Stimulated activated effector memory CD8-positive, alpha-beta T cell treated with anti-CD3 and anti-CD28 coated beads, Interleukin-12 subunit alpha, Interleukin-12 subunit beta, amount 100 ng/mL, for 72 hours (primary cell): ENCODE measurements at regions not wholly inside any gene's neighbourhood (a gene's known extent, or its start where the extent isn't known, plus 50 kb on each side); places are given as distances from the start of the nearest gene placed in this dataset.
"Not testable (repeated sequence)": the region's sequence is repeated elsewhere in the genome, so short reads cannot be mapped to it uniquely, and the experiment has no call there.

Experiments
- ATAC-seq: fragments of 150-1000 bp; cut with Tn5 transposase; 2 replicates; pipeline ENCODE4 v1.10.0; 2021
- DNase-seq, 2 donors: peaks; one replicate each; pipeline ENCODE4 v3.0.0; 2021 to 2022; ENCODE audit warnings: low spot score in 2 of 2
- H3K27ac Mint-ChIP-seq: one replicate; pipeline ENCODE4 v1.8.0; 2022; ENCODE audit warnings: mild to moderate bottlenecking, mixed read lengths
- H3K36me3 Mint-ChIP-seq: one replicate; pipeline ENCODE4 v1.8.0; 2022; ENCODE audit warnings: mild to moderate bottlenecking, mixed read lengths
- H3K4me1 Mint-ChIP-seq: one replicate; pipeline ENCODE4 v1.8.0; 2022; ENCODE audit warnings: mixed read lengths
- H3K4me3 Mint-ChIP-seq: one replicate; pipeline ENCODE4 v1.8.0; 2022; ENCODE audit warnings: mild to moderate bottlenecking, mixed read lengths
- H3K9me3 Mint-ChIP-seq: one replicate; pipeline ENCODE4 v1.8.0; 2022; ENCODE audit warnings: mixed read lengths

DNA sequence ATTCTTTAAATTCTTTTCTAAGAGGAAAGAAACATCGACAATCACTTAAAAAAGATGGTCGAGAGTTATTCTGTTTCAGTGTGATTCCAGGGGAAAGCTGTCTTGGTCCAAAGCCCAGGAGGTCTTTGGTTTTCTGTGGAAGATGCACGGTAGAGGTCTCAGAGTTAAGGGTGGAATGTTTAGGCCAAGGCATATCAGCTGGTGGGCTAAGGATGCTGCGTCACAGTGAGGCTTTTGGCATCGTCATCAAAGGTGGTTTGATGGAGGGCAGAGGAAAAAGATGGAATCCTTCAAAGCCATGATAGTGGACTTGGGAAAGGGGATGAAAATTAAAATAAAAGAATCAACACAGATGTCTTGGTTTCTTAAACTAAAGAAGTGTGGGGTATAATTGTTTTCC is 137.3 kb upstream of the ANKH start:
- peaks cover 12% of the 10 kb centered on the region for H3K4me1 Mint-ChIP-seq
- H3K27ac Mint-ChIP-seq = no peak overlapping the region
- H3K4me3 Mint-ChIP-seq = no peak overlapping the region
- ATAC-seq = no peak
- no peak for DNase-seq
- H3K9me3 Mint-ChIP-seq = no peaks in the 10 kb centered on the region
- no peaks in the 10 kb centered on the region for H3K36me3 Mint-ChIP-seq

DNA sequence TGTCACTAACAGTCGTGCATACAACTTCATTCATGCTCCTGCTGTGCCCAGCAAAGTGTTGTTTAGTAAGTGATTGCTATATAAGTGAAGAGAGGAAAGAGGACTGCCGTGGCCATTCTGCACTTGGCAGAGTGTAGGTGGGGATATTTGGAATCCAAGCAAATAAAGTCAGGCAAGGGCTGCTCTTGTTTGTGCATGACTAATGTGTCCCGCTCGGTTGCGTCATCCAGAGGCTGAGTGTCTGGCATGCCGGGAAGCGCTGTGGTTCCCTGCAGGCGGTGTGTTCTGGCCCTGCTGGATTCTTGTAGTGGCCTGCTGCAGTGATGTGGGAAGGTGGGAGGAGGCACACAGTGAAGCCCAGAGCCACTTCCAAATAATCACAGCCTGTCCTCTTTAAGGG is 136.9 kb upstream of the ANKH start:
- no peak for ATAC-seq
- Mint-ChIP-seq H3K27ac (no peak overlapping the region), H3K9me3 (no peaks in the 10 kb centered on the region), H3K36me3 (no peaks in the 10 kb centered on the region), H3K4me3 (no peak overlapping the region), H3K4me1 (peaks cover 12% of the 10 kb centered on the region)
- DNase-seq = no peak

DNA sequence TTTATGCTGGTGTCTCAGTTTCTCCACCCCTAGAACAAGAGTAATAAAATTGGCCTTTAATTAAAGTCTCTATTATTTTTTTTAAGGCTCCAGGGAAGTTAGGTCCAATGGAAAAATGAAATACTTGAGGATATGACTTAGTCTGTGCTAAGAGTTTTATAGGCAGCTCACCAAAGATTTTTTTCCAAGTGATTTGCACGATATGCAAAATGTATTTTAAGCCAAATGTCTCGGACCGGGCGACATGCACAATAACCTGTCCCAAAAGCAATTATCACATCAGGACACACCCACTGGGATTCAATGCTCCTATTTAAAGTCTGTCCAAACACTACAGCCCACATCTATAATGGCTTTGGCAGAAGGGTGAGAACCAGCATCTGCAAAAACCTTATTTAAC is 136.1 kb upstream of the ANKH start:
- DNase-seq (no peak), ATAC-seq (no peak)
- peaks cover 12% of the 10 kb centered on the region for H3K4me1 Mint-ChIP-seq
- no peak overlapping the region for H3K27ac Mint-ChIP-seq
- H3K4me3 Mint-ChIP-seq = no peak overlapping the region
- no peaks in the 10 kb centered on the region for H3K36me3 Mint-ChIP-seq
- H3K9me3 Mint-ChIP-seq = no peaks in the 10 kb centered on the region

DNA sequence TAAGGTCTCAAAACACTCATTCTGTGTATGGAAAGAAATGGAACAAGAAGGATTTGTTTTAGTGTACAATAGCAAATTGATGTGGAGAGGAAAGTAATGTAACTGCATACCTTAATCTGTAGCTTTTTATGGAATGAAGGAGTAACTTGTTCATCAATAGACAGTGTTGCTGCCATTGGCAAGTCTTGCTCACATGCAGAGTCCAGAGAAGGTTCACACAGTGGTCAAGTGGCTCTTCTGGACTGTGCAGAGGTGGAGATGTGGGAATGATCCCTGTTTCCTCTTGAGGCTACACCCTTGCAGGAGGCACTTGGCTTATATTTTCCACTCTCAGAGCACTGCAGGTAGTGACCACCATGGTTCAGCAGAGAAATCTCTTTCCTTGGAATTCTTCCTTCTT is 132.9 kb upstream of the ANKH start:
- H3K27ac Mint-ChIP-seq = no peak overlapping the region
- H3K4me1 Mint-ChIP-seq = peaks cover 19% of the 10 kb centered on the region
- ATAC-seq = no peak
- H3K9me3 Mint-ChIP-seq = no peaks in the 10 kb centered on the region
- H3K36me3 Mint-ChIP-seq = no peaks in the 10 kb centered on the region
- H3K4me3 Mint-ChIP-seq = no peak overlapping the region
- no peak for DNase-seq

DNA sequence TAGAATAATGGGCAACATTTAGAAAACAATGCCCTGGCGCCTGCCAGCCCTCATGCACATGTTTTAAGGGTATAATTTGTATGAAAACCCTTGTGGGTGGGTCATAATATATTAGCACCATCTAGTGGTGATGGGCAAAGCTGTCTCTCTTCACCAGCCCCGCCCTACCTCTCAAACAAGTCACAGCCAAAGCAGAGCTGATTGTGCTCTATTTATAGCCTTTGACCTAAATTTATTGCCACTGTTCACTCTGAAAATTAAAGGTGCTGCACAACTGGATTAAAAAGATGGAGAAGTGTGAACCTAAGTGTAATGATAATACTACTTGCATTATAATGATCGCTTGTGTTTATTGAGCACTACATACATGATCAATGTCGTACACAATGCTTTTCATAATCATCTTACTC is 131.9 kb upstream of the ANKH start:
- Mint-ChIP-seq H3K4me3 (no peak overlapping the region), H3K4me1 (peaks cover 19% of the 10 kb centered on the region), H3K36me3 (no peaks in the 10 kb centered on the region), H3K9me3 (no peaks in the 10 kb centered on the region), H3K27ac (no peak overlapping the region)
- ATAC-seq (peak; percentile 92), DNase-seq (peak; percentile 11 to 62)

DNA sequence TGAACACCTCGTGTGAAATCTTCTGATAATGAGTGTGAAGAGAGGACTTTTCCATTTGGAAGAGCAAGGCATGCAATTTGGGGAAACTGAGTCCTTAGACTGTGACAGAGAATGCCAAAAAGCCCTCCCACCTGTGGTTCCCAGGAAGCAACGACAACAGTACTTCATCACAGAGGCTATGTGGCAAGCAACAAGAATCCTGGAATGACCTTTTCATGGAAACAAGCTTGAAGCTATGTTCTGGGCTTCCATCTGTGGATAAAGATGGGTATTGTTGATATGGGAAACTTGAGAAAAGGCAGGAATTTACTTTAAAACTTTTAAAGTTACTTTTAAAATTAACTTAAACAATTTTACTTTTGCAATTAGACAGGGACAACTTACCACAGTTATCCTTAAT is 131.2 kb upstream of the ANKH start:
- H3K4me3 Mint-ChIP-seq = no peak overlapping the region
- no peaks in the 10 kb centered on the region for H3K36me3 Mint-ChIP-seq
- peaks cover 19% of the 10 kb centered on the region for H3K4me1 Mint-ChIP-seq
- no peaks in the 10 kb centered on the region for H3K9me3 Mint-ChIP-seq
- H3K27ac Mint-ChIP-seq = no peak overlapping the region
- DNase-seq = no peak
- no peak for ATAC-seq

DNA sequence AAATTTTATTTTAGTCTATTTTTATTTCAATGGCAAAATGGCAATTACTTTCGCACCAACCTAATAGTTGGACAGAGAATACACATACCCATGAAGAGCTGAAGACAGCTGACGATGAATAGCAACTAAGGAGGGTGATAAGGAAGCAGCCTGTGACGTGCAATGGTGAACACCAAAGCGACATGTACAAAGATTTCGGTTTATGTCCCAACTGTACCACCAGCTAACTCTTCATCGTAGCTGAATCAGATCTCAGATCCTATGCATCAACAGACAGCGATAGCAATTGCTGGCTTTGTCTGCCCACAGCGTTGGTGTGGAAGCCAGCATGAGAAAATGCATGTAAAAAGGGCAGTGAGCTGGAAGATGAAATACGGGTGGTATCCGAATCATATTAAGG is 130.6 kb upstream of the ANKH start:
- H3K9me3 Mint-ChIP-seq = no peaks in the 10 kb centered on the region
- H3K4me1 Mint-ChIP-seq = peaks cover 19% of the 10 kb centered on the region
- ATAC-seq (no peak), DNase-seq (no peak)
- no peak overlapping the region for H3K27ac Mint-ChIP-seq
- no peak overlapping the region for H3K4me3 Mint-ChIP-seq
- no peaks in the 10 kb centered on the region for H3K36me3 Mint-ChIP-seq

DNA sequence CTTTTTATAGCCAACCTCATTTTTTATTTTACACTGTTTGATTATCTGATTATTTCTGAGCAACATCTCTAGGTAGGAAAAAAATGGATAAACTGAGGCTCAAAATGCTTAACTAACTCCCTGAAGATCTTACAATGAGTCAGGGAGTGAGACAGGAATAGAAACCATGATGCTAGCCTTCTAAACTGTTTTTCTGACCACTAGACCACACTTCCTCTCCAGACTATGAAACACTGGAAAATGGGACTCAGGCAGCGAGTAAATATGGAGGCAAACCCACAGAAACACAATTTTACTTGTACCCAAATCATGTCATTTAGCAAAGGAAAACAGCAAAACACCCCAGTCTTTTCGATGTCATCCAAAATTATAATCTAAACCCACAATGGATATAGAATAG is 129.9 kb upstream of the ANKH start:
- no peak overlapping the region for H3K27ac Mint-ChIP-seq
- DNase-seq (no peak), ATAC-seq (peak; percentile 55)
- H3K4me1 Mint-ChIP-seq = peaks cover 19% of the 10 kb centered on the region
- no peaks in the 10 kb centered on the region for H3K9me3 Mint-ChIP-seq
- H3K36me3 Mint-ChIP-seq = no peaks in the 10 kb centered on the region
- no peak overlapping the region for H3K4me3 Mint-ChIP-seq

DNA sequence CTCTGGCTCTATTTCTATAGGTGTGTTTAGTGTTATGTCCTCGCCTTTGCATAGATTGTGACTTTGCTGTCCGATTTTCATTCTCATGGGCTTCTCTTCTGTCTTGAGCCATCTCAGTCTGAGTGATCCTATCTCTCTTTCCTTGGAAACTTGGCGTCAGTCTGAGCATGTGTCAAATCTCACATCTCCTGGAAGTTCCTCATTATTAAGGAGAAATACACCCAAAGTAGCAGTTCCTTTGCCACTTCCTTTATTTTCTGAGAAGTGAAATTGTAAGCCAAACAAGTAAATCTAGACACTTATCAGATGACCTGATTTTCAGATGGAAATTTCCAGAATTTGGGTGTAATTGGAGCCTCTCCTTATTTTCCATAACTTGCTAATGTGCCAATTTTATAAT is 126.9 kb upstream of the ANKH start:
- no peaks in the 10 kb centered on the region for H3K36me3 Mint-ChIP-seq
- DNase-seq = no peak
- no peak overlapping the region for H3K4me3 Mint-ChIP-seq
- no peak for ATAC-seq
- H3K27ac Mint-ChIP-seq = no peak overlapping the region
- peaks cover 8% of the 10 kb centered on the region for H3K4me1 Mint-ChIP-seq
- no peaks in the 10 kb centered on the region for H3K9me3 Mint-ChIP-seq

DNA sequence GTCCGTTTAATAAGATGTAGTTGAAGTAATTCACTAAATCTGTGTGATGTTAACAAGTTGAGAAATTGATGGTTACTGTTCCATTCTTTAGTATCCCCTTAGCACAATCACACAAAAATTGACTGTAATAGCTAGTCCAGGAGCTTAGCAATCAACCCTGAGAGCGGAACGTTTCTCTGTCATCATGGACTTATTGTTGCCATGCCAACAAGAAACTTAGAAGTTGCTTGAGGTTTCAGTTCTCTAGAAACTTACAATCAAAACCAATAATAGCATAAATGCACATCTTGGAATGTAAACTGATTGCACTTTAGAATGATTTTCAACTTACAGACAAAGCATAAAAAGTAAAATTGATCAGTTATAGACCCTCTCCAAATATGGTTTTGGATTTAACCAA is 125.4 kb upstream of the ANKH start:
- peaks cover 21% of the 10 kb centered on the region for H3K4me1 Mint-ChIP-seq
- DNase-seq (no peak), ATAC-seq (no peak)
- no peak overlapping the region for H3K4me3 Mint-ChIP-seq
- H3K36me3 Mint-ChIP-seq = no peaks in the 10 kb centered on the region
- H3K27ac Mint-ChIP-seq = no peak overlapping the region
- no peaks in the 10 kb centered on the region for H3K9me3 Mint-ChIP-seq

DNA sequence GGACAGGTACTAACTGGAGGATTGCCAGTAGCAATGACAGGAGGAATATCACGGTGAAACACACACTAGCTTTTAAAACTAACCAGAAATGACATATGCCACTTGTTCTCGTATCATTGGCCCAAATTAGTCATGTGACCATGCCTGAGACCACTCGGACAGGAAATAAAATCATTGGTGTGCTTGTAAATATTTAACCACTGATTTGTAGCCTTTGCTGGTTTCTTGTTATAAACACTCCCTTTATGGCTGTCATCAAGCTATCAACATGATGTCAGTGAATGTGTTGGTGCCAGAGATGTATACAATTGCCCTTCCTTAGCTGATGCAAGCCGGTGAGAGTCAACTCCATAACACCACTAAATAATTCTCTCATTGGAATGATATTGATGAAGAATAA is 123.7 kb upstream of the ANKH start:
- DNase-seq (no peak), ATAC-seq (no peak)
- Mint-ChIP-seq H3K9me3 (no peaks in the 10 kb centered on the region), H3K36me3 (no peaks in the 10 kb centered on the region), H3K4me3 (no peak overlapping the region), H3K4me1 (peaks cover 14% of the 10 kb centered on the region), H3K27ac (no peak overlapping the region)

DNA sequence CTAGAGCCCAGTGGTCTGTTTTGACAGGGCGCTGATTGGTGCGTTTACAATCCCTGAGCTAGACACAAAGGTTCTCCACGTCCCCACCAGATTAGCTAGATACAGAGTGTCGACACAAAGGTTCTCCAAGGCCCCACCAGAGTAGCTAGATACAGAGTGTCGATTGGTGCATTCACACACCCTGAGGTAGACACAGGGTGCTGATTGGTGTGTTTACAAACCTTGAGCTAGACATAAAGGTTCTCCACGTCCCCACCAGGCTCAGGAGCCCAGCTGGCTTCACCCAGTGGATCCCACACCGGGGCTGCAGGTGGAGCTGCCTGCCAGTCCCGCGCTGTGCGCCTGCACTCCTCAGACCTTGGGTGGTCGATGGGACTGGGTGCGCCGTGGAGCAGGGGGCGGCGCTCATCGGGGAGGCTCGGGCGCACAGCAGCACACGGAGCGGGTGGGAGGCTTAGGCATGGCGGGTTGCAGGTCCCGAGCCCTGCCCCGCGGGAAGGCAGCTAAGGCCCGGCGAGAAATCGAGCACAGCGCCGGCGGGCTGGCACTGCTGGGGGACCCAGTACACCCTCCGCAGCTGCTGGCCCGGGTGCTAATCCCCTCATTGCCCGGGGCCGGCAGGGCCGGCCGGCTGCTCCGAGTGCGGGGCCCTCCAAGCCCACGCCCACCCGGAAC is 122.0 kb upstream of the ANKH start:
- H3K4me1 Mint-ChIP-seq = peaks cover 14% of the 10 kb centered on the region
- ATAC-seq, H3K36me3 Mint-ChIP-seq, H3K9me3 Mint-ChIP-seq, DNase-seq: not testable (repeated sequence)
- peak overlapping the region; percentile 91 for H3K27ac Mint-ChIP-seq
- peak overlapping the region; percentile 86 for H3K4me3 Mint-ChIP-seq

DNA sequence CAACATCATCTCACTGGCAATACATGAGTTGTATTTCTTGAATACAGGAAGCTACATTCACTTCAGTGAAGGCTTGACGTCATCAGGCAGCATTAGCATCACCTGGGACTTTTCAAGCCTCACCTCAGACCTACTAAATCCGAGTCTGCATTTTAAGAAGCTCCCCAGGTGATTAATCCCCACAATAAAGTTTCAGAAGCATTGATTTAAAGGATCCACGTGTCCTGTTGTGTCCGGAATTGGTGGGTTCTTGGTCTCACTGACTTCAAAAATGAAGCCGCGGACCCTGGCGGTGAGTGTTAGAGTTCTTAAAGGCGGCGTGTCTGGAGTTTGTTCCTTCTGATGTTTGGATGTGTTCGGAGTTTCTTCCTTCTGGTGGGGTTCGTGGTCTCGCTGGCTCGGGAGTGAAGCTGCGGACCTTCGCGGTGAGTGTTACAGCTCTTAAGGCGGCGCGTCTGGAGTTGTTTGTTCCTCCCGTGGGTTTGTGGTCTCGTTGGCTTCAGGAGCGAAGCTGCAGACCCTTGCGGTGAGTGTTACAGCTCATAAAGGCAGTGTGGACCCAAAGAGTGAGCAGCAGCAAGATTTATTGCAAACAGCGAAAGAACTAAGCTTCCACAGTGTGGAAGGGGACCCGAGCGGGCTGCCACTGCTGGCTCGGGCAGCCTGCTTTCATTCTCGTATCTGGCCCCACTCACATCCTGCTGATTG is 121.3 kb upstream of the ANKH start:
- Mint-ChIP-seq H3K27ac (peak overlapping the region; percentile 91), H3K4me3 (peak overlapping the region; percentile 86), H3K4me1 (peaks cover 14% of the 10 kb centered on the region)
- DNase-seq = peak; percentile 16 to 69
- not testable (repeated sequence) for H3K9me3 Mint-ChIP-seq, H3K36me3 Mint-ChIP-seq
- ATAC-seq = peak; percentile 97

DNA sequence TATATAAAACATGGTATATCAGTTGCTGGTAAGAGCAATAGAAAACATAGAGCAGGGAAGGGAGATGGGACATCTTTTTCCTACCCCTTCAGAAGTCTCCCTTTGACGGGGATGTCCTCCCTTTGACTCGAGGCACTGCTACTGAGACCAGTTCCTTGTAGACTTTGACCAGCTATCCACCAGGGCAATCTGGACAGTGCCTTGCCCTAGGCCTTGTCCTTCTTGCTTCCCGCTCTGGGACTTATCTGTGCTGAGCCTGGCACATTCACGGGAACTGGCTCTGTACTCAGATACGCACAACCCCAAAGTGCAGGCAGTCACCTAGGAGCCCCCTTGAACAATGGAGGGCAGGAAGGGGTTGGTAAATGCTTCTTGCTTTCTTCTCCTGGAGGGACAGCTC is 116.6 kb upstream of the ANKH start:
- Mint-ChIP-seq H3K27ac (no peak overlapping the region), H3K4me1 (peaks cover 20% of the 10 kb centered on the region), H3K4me3 (no peak overlapping the region), H3K36me3 (no peaks in the 10 kb centered on the region), H3K9me3 (no peaks in the 10 kb centered on the region)
- DNase-seq = no peak
- no peak for ATAC-seq

DNA sequence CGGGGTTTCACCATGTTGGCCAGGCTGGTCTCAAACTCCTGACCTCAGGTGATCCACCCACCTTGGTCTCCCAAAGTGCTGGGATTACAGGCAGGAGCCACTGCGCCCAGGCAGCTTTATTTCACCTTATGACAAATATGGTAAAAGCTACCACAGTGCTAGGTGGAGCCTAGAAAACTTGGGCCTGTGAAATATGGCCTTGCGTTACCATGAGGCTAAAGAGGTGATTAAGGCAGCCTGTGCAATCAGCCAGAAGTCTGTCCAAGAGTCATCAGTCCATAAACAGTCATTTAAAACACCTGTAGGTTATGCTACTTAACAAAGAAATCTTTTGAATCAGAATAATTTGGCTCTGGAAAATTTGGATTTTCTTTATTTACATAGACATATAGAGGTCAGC is 114.8 kb upstream of the ANKH start:
- Mint-ChIP-seq H3K27ac (no peak overlapping the region), H3K4me3 (no peak overlapping the region), H3K4me1 (peaks cover 10% of the 10 kb centered on the region), H3K9me3 (no peaks in the 10 kb centered on the region), H3K36me3 (no peaks in the 10 kb centered on the region)
- DNase-seq (no peak), ATAC-seq (no peak)

DNA sequence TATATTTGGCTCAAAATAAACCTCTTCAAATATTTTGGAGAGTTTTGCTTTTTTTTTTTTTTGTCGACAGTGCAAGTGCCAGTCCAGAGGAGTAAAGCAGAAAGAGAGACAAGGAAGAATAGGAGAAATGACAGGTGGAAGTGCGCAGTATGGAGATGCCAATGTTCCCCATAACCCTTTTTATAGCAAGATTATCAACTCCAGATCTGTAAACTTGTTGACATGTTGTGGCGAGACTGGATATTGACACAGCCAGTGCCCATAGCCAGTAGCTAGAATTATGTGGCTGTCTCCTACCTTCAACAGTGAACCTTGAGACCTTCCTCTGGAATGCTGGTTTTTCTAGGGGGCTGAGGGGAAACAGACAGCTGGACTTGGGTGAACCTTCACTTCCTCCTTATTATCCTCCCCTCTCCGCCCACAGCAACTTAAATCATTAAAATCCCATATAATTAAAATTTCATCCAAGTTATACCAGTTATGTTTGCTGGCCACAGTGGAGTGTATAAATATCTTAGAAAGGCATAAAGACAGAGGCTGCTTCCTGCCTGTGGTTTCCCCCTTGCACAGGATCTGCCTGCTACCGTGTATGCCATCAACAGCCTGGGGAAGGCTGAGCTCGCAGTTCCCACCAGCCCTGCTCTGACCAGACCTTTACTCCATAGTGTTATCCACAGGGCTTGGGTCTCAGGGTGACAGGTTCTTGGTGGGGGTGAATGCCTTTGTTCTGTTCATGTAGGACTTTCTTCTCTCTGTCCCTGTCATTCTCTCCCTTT is 112.3 kb upstream of the ANKH start:
- peak; percentile 54 for ATAC-seq
- no peak overlapping the region for H3K4me3 Mint-ChIP-seq
- no peak overlapping the region for H3K27ac Mint-ChIP-seq

More for the DNA sequence above, 112.3 kb upstream of the ANKH start:
- DNase-seq = no peak
- Mint-ChIP-seq H3K9me3 (no peaks in the 10 kb centered on the region), H3K4me1 (peaks cover 10% of the 10 kb centered on the region), H3K36me3 (no peaks in the 10 kb centered on the region)
